ENCODE measurements at regions not wholly inside any gene's neighbourhood (a gene's known extent, or its start where the extent isn't known, plus 50 kb on each side); places are given as distances from the start of the nearest gene placed in this dataset.
"Not testable (repeated sequence)": the region's sequence is repeated elsewhere in the genome, so short reads cannot be mapped to it uniquely, and the experiment has no call there.

DNA sequence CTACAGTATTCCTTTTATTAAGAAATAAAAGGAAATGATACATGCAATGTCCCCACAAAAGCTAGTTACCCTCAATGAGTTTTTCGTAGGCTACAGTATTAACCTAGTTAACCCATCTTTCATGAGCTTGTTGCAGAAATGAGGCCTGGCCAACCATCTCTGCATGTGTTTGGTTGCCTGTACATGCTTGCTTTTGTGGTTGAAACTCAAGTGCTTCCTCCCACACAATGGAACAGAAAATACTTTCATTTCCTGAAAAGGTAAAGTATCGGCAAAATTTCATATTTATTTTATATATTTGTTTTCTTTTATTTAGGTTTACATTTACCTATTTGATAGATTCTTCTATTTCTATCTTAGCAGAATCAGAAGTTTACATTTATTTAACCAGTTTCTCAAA is 214.6 kb upstream of the FAM241A start:
- no peak for DNase-seq

- no peak for DNase-seq
These were observed 211.6 kb upstream of the FAM241A start for GRCh38 chr4:111933703-111934102.

- no peak for DNase-seq
These were observed 210.9 kb upstream of the FAM241A start for GRCh38 chr4:111934314-111934713.

DNA sequence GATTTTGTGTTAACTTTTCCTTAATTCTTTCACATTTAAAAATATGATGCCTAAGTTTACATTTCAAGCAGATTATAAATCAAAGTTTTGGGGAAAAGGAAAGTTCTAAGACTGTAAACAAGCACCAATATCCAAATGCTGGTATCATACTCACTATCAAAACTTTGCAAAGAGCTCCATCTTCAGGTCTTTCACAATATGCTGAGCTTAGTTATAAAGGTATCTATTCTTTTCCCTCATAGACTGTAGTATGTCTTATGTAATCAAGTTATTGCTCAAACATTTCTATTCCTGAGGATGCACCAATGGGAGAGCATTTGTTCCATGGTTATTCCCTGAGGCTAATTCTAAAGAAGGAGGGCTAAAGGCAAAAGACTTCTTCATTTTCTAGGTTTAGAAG is 207.9 kb upstream of the FAM241A start:
- peak; percentile 3 to 6 for DNase-seq

GRCh38 chr4:111941957-111942356 is 203.3 kb upstream of the FAM241A start:
- no peak for DNase-seq

- peak; percentile 3 to 35 for DNase-seq
These were observed 201.5 kb upstream of the FAM241A start for GRCh38 chr4:111943796-111944203.

GRCh38 chr4:111945014-111945413 is 200.2 kb upstream of the FAM241A start:
- no peak for DNase-seq

GRCh38 chr4:111946800-111947199 is 198.5 kb upstream of the FAM241A start:
- DNase-seq, result no peak

GRCh38 chr4:111952688-111953087 is 192.6 kb upstream of the FAM241A start:
- no peak for DNase-seq

DNA sequence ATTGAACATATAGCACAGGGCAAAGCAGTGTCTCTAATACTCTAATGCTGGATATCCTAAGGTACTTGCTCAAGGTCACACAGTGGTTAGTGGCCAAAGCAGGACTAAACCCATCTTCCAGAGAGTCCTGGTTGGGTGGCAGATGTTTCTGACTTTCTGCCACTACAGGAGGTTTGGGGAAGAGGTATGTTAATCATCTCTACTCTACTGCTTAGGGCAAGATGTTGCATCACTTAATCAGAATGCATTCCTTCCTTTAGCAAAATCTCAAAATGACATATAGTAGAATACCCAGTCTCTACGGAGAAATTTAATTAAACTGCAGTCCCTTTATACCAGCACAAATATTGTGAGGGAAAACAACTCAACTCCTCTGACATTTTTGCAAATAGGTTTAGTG is 190.7 kb upstream of the FAM241A start:
- no peak for DNase-seq

GRCh38 chr4:111955001-111955400 is 190.3 kb upstream of the FAM241A start:
- DNase-seq, result no peak

DNA sequence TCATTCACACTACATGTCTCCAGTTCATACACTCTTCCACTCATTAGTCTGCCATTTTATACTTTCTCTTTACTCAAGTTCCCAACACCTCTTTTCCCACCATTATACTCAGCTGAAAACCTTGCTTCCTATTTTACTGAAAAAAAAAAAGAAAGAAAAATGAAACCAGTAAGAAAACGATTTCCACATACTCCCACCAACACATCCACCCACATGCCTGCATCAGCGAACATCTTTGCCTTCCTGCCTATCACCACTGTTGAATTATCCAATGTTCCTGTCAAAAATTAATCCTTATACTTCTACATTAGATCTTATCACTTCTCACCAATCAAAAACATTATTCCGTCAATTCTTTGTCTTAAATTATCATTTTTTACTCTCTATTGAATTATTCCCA is 188.1 kb upstream of the FAM241A start:
- DNase-seq, result no peak

- DNase-seq, result no peak
These were observed 187.3 kb upstream of the FAM241A start for GRCh38 chr4:111957997-111958396.

DNA sequence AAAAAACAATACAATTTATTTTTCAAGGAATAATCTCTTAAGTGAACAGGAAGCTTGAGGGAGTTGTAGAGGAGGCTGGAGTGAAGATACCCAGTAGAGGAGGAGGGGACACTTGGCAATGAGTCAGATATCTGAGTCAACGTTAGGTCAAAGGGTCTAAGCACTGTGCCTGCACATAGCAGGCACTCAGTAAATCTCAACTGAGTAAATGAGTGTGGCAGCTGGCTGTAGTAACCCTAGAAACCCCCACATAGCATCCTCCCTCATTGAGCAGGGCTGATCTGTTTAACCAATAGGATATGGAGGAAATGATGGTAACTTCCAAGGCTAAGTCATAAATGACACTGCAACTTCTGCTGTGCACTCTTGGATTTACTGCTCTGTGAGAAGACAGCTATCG is 186.0 kb upstream of the FAM241A start:
- no peak for DNase-seq

DNA sequence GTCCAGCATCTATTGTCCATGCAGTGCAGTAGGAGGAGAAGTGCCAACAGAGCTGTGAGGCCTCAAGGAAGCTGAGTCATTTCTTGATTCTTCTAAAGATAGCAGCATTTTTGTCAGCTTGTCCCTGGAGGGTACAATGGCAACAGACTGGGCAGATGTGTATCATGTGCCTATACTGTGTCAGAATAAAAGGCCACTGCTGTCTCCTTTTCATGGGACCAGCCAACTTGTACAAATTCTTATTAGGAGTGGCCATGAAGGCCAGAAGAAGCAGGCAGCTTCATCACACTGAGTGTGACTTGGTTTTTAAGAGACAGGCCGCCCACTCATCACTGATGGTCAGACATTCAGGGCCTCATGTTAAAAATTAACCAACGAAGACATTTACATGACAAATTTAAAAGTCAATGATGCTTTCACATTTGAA is 185.0 kb upstream of the FAM241A start:
- DNase-seq, result no peak

DNA sequence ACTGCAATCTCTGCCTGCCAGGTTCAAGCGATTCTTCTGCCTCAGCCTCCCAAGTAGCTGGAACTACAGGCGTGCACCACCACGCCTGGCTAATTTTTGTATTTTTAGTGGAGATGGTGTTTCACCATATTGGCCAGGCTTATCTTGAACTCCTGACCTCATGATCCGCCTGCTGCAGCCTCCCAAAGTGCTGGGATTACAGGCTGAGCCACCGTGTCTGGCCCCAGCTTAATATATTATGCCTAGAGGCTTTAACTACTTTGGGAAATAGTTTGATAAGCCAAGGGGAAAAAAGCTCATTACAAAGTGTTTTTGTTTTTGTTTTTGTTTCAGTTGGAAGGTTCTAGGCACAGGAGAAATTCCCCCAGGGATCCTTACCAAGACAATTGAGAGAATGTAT is 184.2 kb upstream of the FAM241A start:
- not testable (repeated sequence) for DNase-seq

DNA sequence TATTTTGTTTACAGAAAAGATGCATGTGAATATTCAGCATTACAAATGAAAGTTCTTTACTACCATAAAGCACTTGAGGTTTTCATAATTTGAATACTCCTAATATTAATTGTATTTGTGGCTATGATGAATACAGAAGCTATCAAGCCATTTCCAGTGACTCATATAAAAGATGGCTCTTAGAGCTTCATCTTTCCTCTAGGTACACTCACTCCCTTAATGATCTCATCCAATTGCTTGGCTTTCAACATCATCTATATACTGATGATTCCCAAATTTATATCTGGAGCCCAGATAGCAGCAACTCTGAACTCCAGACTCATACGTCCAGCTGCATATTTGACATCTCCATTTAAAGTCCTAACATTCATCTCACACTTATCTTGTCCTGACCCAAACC is 183.4 kb upstream of the FAM241A start:
- DNase-seq, result no peak

DNA sequence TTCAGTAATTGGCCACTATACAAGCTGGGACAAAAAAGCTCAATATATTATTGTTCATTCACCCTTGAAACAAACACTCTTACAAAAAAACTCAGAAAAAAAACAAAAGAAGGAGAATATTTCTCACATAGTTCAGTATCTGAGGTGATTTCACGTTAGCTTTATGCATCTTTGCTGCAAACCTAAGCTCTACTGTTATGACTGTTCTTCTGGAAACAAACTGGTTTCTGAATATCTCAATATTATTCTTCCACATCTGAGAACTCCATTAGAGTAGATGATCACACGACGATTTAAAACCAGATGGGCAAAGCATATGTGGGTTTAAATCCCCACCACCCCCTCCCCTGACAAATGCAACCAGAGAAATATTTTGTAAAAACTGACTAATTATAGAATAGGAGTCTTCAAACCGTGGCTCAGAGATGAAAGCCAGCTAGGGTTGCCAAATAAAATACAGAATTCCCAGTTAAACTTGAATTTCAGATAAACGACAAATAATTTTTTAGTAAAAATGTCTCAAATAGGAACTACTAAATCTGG is 182.0 kb upstream of the FAM241A start:
- no peak for DNase-seq

GRCh38 chr4:111977419-111977965 is 167.8 kb upstream of the FAM241A start:
- DNase-seq, result no peak

DNA sequence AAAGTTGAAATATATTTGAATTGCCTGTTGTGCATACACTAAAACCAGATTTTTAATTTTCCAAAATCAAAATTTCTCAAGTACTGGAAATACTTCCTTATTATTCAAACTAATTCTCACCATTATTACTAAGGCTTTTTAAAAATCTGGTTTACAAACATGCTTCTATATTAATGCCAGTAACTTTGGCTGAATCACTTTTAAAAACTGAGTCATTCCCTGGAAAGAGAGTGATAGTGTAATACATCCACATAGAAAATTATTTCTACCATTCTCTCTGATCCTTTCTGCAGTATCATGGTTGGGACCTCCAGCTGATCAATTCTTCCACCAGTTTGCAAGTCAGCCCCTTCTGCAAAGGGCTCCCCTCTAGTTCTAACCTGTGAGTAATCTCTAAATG is 165.3 kb upstream of the FAM241A start:
- no peak for DNase-seq

- DNase-seq, result no peak
These were observed 163.2 kb upstream of the FAM241A start for GRCh38 chr4:111982089-111982488.

DNA sequence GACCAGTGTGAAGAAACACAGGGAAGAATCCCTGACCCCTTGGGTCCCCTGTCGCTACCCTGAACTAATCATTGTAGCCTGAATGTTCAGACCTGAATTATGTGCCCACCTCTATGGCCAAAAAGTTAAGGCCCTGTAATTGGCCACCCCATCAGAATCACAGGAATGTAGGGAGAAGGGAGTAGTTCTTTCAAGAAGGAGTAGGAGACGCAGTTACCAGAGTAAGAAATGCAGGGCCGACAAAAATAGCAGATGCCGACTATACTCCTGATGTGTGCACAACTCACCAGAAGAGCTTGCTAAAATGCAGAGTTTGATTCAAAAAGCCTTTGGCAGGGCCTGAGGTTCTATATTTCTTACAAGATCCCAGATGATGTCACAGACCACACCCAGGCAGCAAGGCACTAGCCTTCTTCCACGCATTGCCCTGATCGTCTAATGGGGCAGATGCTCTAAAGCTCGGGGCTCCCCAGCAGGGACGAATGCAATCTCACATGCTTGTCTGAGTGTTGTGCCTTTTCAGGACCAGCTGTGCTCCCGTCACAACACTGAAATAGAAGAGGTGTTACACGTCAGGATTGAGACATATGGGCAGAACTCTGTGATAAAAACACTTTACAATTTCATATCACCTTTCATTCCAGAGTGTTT is 161.0 kb upstream of the FAM241A start:
- no peak for DNase-seq

GRCh38 chr4:111985426-111985825 is 159.8 kb upstream of the FAM241A start:
- DNase-seq, result no peak

DNA sequence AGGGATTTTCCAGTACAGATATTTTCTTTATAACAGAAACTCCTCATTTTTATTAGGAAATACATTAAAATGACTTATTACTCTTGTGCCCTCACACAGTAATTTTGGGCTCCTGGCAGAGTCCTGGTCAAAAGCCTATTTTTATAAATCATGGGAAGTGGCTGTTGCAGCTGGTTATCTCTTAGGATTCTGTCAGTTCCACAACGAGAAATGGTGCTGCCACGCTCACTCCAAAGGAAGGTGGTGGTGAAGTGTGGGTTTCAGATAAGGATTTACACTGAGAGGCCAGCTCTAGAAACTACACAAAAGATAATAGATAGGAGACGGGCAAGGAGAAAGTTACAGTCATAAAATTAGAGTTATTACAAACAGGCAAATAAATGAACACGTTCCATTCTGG is 159.2 kb upstream of the FAM241A start:
- DNase-seq, result no peak

- DNase-seq, result no peak
These were observed 156.7 kb upstream of the FAM241A start for GRCh38 chr4:111988514-111988913.
